AG04450 (cell line): ENCODE measurements at regions not wholly inside any gene's neighbourhood (a gene's known extent, or its start where the extent isn't known, plus 50 kb on each side); places are given as distances from the start of the nearest gene placed in this dataset.

Experiments
- CTCF ChIA-PET: fragments of 300-600, 350-600 bp; formaldehyde crosslinking; extraction: SDS; loops from one replicate; lab custom pipeline; 2022; ENCODE audit warnings: antibody characterized with exemption, inconsistent platforms; lab: Charles Lee
- POLR2A ChIA-PET: fragments of 350-600 bp; formaldehyde crosslinking; extraction: SDS; loops from one replicate; lab custom pipeline; 2021; ENCODE audit warnings: antibody characterized with exemption, inconsistent platforms; lab: Yijun Ruan, JAX
- DNase-seq: peaks from one replicate; pipeline ENCODE4 v3.0.0-alpha.2; 2011; ENCODE audit warnings: low read depth, low spot score
- H3K27ac ChIP-seq: one replicate; pipeline ENCODE4 v1.5.1; 2012; ENCODE audit warnings: low read depth, low read length, control low read depth
- H3K27me3 ChIP-seq: one replicate; pipeline ENCODE4 v1.6.0; 2012; ENCODE audit warnings: low read length; ENCODE audit not compliant: control insufficient read depth, insufficient read depth
- H3K4me3 ChIP-seq: 2 replicates; pipeline ENCODE4 v1.5.1; 2011; ENCODE audit warnings: mild to moderate bottlenecking, low read depth, low read length, control low read depth
- H3K9me3 ChIP-seq: 2 replicates; pipeline ENCODE4 v1.5.1; 2012; ENCODE audit warnings: low read length; ENCODE audit not compliant: control insufficient read depth, insufficient read depth
- CTCF ChIP-seq: IDR thresholded peaks from 2 replicates; pipeline ENCODE4 v1.5.1; 2011; ENCODE audit warnings: low read depth, low read length, control low read depth, inconsistent platforms

DNA sequence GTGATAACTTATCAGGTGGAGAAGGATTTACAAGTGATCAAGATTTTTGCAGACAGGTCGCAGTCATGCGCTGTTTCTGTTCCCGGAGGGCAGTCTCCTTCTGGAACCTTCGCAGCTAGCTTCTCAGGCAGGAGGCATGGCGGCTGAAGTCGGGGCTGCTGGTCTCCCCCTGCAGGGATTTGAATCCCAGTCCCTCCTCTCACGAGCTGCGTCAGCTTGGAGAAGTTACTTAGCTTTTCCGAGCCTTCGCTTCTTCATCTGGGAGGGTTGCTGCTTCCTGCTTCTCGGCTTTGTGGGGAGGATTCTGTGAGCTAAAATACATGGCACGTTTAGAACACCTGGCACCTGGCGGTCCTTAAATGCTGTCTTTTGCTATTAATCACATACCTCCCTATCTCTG is 287.8 kb upstream of the FOXF1 start:
- Histone ChIP-seq H3K27me3 (no peaks in the 10 kb centered on the region), H3K27ac (peak overlapping the region; percentile 99), H3K9me3 (no peaks in the 10 kb centered on the region; the same call in 1 of the 2 replicates), H3K4me3 (peak overlapping the region; percentile 80)
- CTCF ChIA-PET, result interaction anchor here (0.5 to 1.6 kb wide), 6 partner anchors 19 to 400 kb away, joined by 3 to 10 read pairs (median 4); no protein-coding TSS in a partner anchor
- POLR2A ChIA-PET, result interaction anchor here (0.6 to 3.4 kb wide), 24 partner anchors 18 to 298 kb away, joined by 3 to 24 read pairs (median 5); partner anchors contain the start of gene FOXF1
- DNase-seq, result peak; percentile 61
- no peak for TF ChIP-seq CTCF

DNA sequence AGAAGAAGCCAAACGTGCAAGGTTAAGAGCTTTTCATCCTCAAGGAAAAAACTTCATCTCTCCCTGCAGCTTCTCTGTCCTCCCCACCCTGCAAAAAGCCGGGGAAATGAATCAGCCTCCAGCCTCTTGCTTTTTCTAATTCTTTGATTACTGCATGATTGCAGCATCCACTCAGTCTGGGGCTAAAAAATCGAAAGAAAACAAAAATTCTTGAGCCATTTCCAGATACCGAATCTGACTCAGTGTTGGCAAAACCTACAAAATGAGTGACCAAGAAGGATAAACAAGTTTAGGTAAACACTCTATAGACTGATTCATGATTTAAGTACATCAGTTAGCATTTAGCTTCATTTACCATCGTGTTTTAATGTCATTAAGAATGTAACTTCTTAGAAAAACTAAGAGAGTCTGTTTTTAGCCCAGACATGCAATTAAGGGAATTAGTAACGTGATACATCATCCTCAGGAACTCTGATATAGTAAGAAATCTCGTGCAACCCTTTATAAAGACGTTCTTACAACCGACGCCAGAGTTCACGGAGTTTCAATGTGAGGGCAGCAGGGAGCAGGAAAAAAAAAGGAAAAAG is 287.3 kb upstream of the FOXF1 start:
- CTCF ChIA-PET, result interaction anchor here (0.5 to 1.6 kb wide), 6 partner anchors 18 to 401 kb away, joined by 3 to 10 read pairs (median 4); no protein-coding TSS in a partner anchor
- peak; percentile 94 for DNase-seq
- no peaks in the 10 kb centered on the region for H3K27me3 ChIP-seq
- H3K27ac ChIP-seq, result peak overlapping the region; percentile 99
- H3K4me3 ChIP-seq, result peak overlapping the region; percentile 80
- peak; percentile 24; the same call in 1 of the 2 replicates for TF ChIP-seq CTCF
- POLR2A ChIA-PET, result interaction anchor here (0.6 to 3.4 kb wide), 25 partner anchors 18 to 298 kb away, joined by 3 to 24 read pairs (median 5); partner anchors contain the start of gene FOXF1
- no peaks in the 10 kb centered on the region; the same call in 1 of the 2 replicates for H3K9me3 ChIP-seq

- ChIA-PET POLR2A (interaction anchor here (2.8 to 3.4 kb wide), 2 partner anchors 28 to 286 kb away, joined by 20 to 24 read pairs; partner anchors contain the start of gene FOXF1), CTCF (interaction anchor here (1.3 kb wide), 1 partner anchor 296 kb away, joined by 4 read pairs; no protein-coding TSS in a partner anchor)
- peak overlapping the region; percentile 95 for H3K27ac ChIP-seq
- H3K27me3 ChIP-seq, result no peaks in the 10 kb centered on the region
- peak; percentile 15; the same call in 1 of the 2 replicates for TF ChIP-seq CTCF
- no peaks in the 10 kb centered on the region; the same call in 1 of the 2 replicates for H3K9me3 ChIP-seq
- no peak overlapping the region for H3K4me3 ChIP-seq
- DNase-seq, result no peak
Measured at GRCh38 chr16:86224126-86224525, 286.2 kb upstream of the FOXF1 start.

DNA sequence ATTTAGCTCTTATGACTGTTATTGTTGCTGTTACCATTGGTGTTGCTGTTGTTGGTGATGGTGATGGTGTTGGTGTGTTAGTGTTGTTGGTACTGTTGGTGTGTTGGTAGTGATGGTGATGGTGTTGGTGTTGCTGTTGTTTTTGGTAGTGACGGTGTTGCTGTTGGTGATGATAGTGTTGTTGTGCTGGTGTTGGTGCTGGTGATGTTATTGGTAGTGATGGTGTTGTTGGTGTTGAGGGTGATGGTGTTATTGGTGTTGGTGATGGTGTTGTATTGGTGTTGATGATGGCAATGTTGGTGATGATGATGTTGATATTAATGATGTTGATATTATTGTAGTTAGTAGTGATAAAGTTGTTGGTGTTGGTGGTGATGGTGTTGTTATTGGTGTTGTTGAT is 285.7 kb upstream of the FOXF1 start:
- Histone ChIP-seq H3K9me3 (no peaks in the 10 kb centered on the region; the same call in 1 of the 2 replicates), H3K4me3 (no peak overlapping the region), H3K27ac (peak overlapping the region; percentile 95), H3K27me3 (no peaks in the 10 kb centered on the region)
- no peak for DNase-seq
- ChIA-PET CTCF (no interaction called here), POLR2A (interaction anchor here (2.8 kb wide), 1 partner anchor 27 kb away, joined by 24 read pairs; no protein-coding TSS in a partner anchor)
- TF ChIP-seq CTCF, result no peak

GRCh38 chr16:86225905-86226371 is 284.4 kb upstream of the FOXF1 start:
- no peak overlapping the region for H3K27ac ChIP-seq
- TF ChIP-seq CTCF, result no peak
- DNase-seq, result no peak
- ChIA-PET CTCF (interaction anchor here (1.1 kb wide), 1 partner anchor 294 kb away, joined by 3 read pairs; no protein-coding TSS in a partner anchor), POLR2A (no interaction called here)
- no peaks in the 10 kb centered on the region for H3K27me3 ChIP-seq
- H3K4me3 ChIP-seq, result no peak overlapping the region
- H3K9me3 ChIP-seq, result no peaks in the 10 kb centered on the region; the same call in 1 of the 2 replicates
